DMS53 treated with DMSO at 0.1 percent for 48 hours (cell line): ENCODE measurements at regions not wholly inside any gene's neighbourhood (a gene's known extent, or its start where the extent isn't known, plus 50 kb on each side); places are given as distances from the start of the nearest gene placed in this dataset.

Experiments
- DNase-seq: peaks from one replicate; lab custom pipeline; 2025; ENCODE audit not compliant: unreplicated experiment; lab: John Stamatoyannopoulos, UW

DNA sequence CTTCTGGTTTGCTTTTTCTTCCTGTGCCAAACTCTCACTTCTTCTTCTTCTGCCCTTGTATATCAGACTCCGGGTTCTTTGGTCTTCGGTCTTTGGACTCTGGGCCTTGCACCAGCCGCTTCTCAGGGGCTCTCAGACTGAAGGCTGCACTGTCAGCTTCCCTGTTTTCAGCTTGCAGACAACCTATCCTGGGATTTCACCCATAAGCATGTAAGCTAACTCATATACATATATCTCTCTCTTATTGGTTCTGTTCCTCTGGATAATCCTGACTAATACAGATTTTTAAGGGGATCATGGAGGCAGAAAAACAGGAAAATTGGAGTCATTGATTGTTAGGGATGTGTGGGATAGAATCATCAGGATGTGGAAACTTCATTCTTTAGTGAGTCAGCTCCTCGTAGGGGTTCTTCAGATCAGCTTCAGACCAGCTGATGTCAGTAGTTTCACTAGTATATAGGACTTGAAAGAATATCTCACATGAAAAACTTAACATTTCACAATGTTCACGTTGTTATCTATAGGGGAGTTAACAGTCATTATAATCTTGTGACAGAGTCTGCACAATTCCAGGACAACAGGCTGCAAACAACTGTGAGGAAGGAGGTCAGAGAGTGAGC is 102.9 kb downstream of the RASSF9 start:
- DNase-seq: no peak

DNA sequence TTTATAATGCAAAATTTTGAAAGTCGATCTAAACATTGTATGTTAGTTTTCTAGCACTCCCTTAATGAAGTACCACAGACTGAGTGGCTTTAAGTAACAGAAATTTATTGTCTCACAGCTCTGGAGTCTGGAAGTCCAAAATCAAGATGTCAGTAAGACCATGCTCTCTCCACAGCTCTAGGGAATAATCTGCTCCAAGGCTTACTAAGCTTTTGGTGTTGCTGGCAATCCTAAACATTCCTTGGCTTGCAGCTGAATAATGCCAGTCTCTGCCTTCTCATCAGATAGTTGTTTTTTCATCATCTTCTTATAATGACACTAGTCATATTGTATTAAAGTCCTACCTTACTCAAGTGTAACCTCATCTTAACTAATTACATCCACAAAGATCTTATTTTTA is 102.2 kb downstream of the RASSF9 start:
- no peak for DNase-seq

DNA sequence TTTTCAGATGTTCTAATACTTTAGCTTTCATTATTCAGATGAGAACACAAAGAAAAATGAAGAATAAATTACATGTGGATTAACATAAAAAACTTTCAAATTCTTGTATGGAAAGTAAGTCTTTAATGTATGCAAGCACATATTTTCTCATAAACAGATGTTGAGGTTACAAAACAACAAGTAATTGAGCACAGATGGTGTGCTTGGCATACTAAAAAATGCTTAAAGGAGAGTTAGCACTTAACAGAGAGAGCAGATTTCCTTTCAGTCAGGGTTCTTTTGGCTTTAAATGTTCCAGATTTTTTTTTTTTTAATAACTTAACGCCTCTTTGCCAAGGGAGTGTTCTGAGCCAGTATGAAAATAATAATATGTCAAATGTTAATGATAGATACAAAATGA is 96.0 kb downstream of the RASSF9 start:
- no peak for DNase-seq

DNA sequence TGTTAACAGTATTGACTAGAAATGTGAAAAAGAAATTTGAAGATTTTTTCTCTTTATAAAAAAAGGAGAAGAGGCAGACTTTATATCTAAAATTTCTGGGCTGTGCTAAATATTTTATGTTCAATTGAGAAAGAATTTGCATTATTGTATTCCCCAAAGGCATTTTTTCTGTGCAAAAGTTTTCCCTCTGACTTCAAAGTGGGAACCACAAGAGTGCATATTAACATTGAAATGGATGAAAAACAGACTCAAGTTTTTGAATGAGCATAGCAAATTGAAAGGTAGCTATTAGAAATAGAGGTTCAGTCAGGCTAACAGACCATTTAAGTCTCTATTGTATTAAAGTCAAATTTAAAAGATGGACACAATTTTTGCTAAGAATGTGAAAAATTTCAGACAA is 95.2 kb downstream of the RASSF9 start:
- no peak for DNase-seq

DNA sequence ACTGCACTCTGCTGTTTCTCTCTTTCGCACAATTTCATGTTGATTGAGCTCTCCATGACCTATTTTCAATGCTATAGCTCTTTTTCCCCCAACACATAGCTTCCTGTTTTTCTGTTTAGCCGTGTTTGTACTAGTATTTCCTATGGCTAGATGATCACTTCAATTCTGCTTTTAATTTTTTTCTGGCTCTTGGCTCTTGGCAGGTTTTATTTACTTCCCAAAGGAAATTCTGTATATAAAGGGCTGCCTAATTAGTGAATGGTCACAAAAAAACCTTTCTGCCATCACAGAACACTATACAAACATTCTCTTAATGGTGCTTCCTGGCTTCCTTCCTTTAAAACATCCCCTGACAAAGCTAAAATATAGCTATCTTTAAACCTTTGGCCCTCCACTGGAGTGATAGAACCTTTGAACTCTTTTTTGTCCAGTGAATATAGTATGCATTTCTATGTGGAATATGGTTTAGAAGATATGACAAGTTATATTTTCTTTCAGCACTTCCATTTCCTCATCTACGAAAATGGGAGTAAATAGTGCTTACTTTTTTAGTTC is 88.2 kb downstream of the RASSF9 start:
- DNase-seq: peak; percentile 44
